HEK293 (cell line): ENCODE measurements at regions not wholly inside any gene's neighbourhood (a gene's known extent, or its start where the extent isn't known, plus 50 kb on each side); places are given as distances from the start of the nearest gene placed in this dataset.

Experiments used
- HOXA7 ChIP-seq: sonication (generic); formaldehyde crosslinking; IDR thresholded peaks from 2 replicates; pipeline ENCODE4 v1.8.1; 2022; ENCODE audit warnings: missing genetic modification reagents, borderline replicate concordance
- KLF16 ChIP-seq: fragments of 450-650 bp; formaldehyde crosslinking; IDR thresholded peaks from 2 replicates; pipeline ENCODE4 v1.5.1; 2017; ENCODE audit warnings: missing biosample characterization, missing genetic modification characterization
- YY1 ChIP-seq: fragments of 450-650 bp; formaldehyde crosslinking; IDR thresholded peaks from 2 replicates; pipeline ENCODE4 v1.5.1; 2018; ENCODE audit warnings: missing biosample characterization, missing genetic modification characterization
- ZNF138 ChIP-seq: fragments of 450-650 bp; formaldehyde crosslinking; IDR thresholded peaks from 2 replicates; pipeline ENCODE4 v1.5.1; 2016; ENCODE audit warnings: missing biosample characterization, missing genetic modification characterization, borderline replicate concordance
- ZNF146 ChIP-seq: fragments of 450-650 bp; formaldehyde crosslinking; IDR thresholded peaks from 2 replicates; pipeline ENCODE4 v1.5.1; 2016; ENCODE audit warnings: missing biosample characterization, missing genetic modification characterization
- ZNF175 ChIP-seq: fragments of 450-650 bp; formaldehyde crosslinking; IDR thresholded peaks from 2 replicates; pipeline ENCODE4 v1.5.1; 2016; ENCODE audit warnings: missing biosample characterization, missing genetic modification characterization
- ZNF600 ChIP-seq: fragments of 450-650 bp; formaldehyde crosslinking; IDR thresholded peaks from 2 replicates; pipeline ENCODE4 v1.5.1; 2016; ENCODE audit warnings: missing biosample characterization, missing genetic modification characterization
- ZNF830 ChIP-seq: fragments of 450-650 bp; IDR thresholded peaks from 2 replicates; pipeline ENCODE4 v1.5.0; 2018; ENCODE audit warnings: missing biosample characterization, missing genetic modification characterization, low read depth, mild to moderate bottlenecking, moderate library complexity
- TF ChIP-seq, protein P1 (sequence below): fragments of 450-650 bp; formaldehyde crosslinking; IDR thresholded peaks from 2 replicates; pipeline ENCODE4 v1.5.1; 2016; ENCODE audit warnings: missing biosample characterization, missing genetic modification characterization
- TF ChIP-seq, protein P2 (sequence below): fragments of 450-650 bp; formaldehyde crosslinking; IDR thresholded peaks from 2 replicates; pipeline ENCODE4 v1.5.1; 2017; ENCODE audit warnings: missing biosample characterization, missing genetic modification characterization
- TF ChIP-seq, protein P3 (sequence below): fragments of 450-650 bp; formaldehyde crosslinking; IDR thresholded peaks from 2 replicates; pipeline ENCODE4 v1.5.1; 2016; ENCODE audit warnings: missing biosample characterization, missing genetic modification characterization
- TF ChIP-seq, protein P4 (sequence below): fragments of 450-650 bp; formaldehyde crosslinking; IDR thresholded peaks from 2 replicates; pipeline ENCODE4 v1.5.1; 2016; ENCODE audit warnings: missing biosample characterization, missing genetic modification characterization

DNA sequence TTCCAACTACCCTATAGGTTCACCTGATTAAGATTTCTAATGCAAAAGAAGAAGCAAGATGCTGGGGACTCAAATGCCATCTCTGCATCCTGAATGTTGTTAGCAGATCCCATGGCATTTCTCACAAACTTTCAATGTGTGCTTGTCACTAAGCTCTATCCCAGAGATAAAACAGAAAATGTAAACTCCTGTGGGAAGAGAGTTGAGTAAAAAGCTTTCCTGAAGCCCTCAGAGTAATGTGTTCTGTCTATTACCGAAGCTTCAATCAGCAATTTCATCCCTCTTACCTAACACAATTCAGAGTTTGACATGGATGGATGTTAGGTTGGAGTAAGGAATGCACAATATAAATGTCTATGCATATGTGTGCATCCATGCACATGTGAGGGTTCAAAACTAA is 829.9 kb upstream of the PRMT6 start:
- TF ChIP-seq ZNF600 (tag by site-specific recombination) (no peak), HOXA7 (CRISPR knock-in tag) (no peak), YY1 (tag by site-specific recombination) (no peak), ZNF146 (no peak), ZNF830 (no peak), ZNF175 (tag by site-specific recombination) (no peak), KLF16 (tag by site-specific recombination) (no peak), ZNF138 (tag by site-specific recombination) (no peak)
- TF ChIP-seq, protein P1, sequence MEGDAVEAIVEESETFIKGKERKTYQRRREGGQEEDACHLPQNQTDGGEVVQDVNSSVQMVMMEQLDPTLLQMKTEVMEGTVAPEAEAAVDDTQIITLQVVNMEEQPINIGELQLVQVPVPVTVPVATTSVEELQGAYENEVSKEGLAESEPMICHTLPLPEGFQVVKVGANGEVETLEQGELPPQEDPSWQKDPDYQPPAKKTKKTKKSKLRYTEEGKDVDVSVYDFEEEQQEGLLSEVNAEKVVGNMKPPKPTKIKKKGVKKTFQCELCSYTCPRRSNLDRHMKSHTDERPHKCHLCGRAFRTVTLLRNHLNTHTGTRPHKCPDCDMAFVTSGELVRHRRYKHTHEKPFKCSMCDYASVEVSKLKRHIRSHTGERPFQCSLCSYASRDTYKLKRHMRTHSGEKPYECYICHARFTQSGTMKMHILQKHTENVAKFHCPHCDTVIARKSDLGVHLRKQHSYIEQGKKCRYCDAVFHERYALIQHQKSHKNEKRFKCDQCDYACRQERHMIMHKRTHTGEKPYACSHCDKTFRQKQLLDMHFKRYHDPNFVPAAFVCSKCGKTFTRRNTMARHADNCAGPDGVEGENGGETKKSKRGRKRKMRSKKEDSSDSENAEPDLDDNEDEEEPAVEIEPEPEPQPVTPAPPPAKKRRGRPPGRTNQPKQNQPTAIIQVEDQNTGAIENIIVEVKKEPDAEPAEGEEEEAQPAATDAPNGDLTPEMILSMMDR (tag by site-specific recombination), result no peak
- TF ChIP-seq, protein P2, sequence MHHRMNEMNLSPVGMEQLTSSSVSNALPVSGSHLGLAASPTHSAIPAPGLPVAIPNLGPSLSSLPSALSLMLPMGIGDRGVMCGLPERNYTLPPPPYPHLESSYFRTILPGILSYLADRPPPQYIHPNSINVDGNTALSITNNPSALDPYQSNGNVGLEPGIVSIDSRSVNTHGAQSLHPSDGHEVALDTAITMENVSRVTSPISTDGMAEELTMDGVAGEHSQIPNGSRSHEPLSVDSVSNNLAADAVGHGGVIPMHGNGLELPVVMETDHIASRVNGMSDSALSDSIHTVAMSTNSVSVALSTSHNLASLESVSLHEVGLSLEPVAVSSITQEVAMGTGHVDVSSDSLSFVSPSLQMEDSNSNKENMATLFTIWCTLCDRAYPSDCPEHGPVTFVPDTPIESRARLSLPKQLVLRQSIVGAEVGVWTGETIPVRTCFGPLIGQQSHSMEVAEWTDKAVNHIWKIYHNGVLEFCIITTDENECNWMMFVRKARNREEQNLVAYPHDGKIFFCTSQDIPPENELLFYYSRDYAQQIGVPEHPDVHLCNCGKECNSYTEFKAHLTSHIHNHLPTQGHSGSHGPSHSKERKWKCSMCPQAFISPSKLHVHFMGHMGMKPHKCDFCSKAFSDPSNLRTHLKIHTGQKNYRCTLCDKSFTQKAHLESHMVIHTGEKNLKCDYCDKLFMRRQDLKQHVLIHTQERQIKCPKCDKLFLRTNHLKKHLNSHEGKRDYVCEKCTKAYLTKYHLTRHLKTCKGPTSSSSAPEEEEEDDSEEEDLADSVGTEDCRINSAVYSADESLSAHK, result no peak
- TF ChIP-seq, protein P3, sequence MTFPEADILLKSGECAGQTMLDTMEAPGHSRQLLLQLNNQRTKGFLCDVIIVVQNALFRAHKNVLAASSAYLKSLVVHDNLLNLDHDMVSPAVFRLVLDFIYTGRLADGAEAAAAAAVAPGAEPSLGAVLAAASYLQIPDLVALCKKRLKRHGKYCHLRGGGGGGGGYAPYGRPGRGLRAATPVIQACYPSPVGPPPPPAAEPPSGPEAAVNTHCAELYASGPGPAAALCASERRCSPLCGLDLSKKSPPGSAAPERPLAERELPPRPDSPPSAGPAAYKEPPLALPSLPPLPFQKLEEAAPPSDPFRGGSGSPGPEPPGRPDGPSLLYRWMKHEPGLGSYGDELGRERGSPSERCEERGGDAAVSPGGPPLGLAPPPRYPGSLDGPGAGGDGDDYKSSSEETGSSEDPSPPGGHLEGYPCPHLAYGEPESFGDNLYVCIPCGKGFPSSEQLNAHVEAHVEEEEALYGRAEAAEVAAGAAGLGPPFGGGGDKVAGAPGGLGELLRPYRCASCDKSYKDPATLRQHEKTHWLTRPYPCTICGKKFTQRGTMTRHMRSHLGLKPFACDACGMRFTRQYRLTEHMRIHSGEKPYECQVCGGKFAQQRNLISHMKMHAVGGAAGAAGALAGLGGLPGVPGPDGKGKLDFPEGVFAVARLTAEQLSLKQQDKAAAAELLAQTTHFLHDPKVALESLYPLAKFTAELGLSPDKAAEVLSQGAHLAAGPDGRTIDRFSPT, result no peak
- TF ChIP-seq, protein P4, sequence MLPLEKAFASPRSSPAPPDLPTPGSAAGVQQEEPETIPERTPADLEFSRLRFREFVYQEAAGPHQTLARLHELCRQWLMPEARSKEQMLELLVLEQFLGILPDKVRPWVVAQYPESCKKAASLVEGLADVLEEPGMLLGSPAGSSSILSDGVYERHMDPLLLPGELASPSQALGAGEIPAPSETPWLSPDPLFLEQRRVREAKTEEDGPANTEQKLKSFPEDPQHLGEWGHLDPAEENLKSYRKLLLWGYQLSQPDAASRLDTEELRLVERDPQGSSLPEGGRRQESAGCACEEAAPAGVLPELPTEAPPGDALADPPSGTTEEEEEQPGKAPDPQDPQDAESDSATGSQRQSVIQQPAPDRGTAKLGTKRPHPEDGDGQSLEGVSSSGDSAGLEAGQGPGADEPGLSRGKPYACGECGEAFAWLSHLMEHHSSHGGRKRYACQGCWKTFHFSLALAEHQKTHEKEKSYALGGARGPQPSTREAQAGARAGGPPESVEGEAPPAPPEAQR (tag by site-specific recombination), result no peak
